GM18502 (cell line): ENCODE measurements at regions not wholly inside any gene's neighbourhood (a gene's known extent, or its start where the extent isn't known, plus 50 kb on each side); places are given as distances from the start of the nearest gene placed in this dataset.

Source experiments
- ATAC-seq: cut with Tn5 transposase; IDR thresholded peaks from one replicate; pipeline ENCODE4 v1.9.1; 2021; ENCODE audit warnings: mild to moderate bottlenecking; ENCODE audit not compliant: unreplicated experiment, poor library complexity

- ATAC-seq = no peak
These were observed 262.2 kb downstream of the AJAP1 start for GRCh38 chr1:4916610-4917009.

- ATAC-seq = no peak
These were observed 260.7 kb downstream of the AJAP1 start for GRCh38 chr1:4915154-4915553.

- no peak for ATAC-seq
These were observed 254.1 kb downstream of the AJAP1 start for GRCh38 chr1:4908486-4908885.

- no peak for ATAC-seq
These were observed 240.2 kb downstream of the AJAP1 start for GRCh38 chr1:4894566-4894965.

- no peak for ATAC-seq
These were observed 226.2 kb downstream of the AJAP1 start for GRCh38 chr1:4880626-4881025.

- no peak for ATAC-seq
These were observed 223.0 kb downstream of the AJAP1 start for GRCh38 chr1:4877426-4877825.

GRCh38 chr1:4871373-4871772 lies 217.0 kb downstream of the AJAP1 start:
- ATAC-seq = no peak

- ATAC-seq = no peak
These were observed 214.1 kb downstream of the AJAP1 start for GRCh38 chr1:4868521-4868920.

- no peak for ATAC-seq
These were observed 202.0 kb downstream of the AJAP1 start for GRCh38 chr1:4856396-4856795.

GRCh38 chr1:4854367-4854766 lies 200.0 kb downstream of the AJAP1 start:
- ATAC-seq = no peak

GRCh38 chr1:4853904-4854303 lies 199.5 kb downstream of the AJAP1 start:
- ATAC-seq = no peak

- ATAC-seq = no peak
These were observed 197.1 kb downstream of the AJAP1 start for GRCh38 chr1:4851385-4852065.

GRCh38 chr1:4848431-4848830 lies 194.0 kb downstream of the AJAP1 start:
- no peak for ATAC-seq

GRCh38 chr1:4847711-4848110 lies 193.3 kb downstream of the AJAP1 start:
- ATAC-seq = no peak
